HG02852 (cell line): ENCODE measurements at regions not wholly inside any gene's neighbourhood (a gene's known extent, or its start where the extent isn't known, plus 50 kb on each side); places are given as distances from the start of the nearest gene placed in this dataset.
"Not testable (repeated sequence)": the region's sequence is repeated elsewhere in the genome, so short reads cannot be mapped to it uniquely, and the experiment has no call there.

ENCODE experiments used
- ATAC-seq: cut with Tn5 transposase; IDR thresholded peaks from one replicate; pipeline ENCODE4 v1.9.1; 2021; ENCODE audit warnings: mild to moderate bottlenecking, moderate library complexity; ENCODE audit not compliant: unreplicated experiment

DNA sequence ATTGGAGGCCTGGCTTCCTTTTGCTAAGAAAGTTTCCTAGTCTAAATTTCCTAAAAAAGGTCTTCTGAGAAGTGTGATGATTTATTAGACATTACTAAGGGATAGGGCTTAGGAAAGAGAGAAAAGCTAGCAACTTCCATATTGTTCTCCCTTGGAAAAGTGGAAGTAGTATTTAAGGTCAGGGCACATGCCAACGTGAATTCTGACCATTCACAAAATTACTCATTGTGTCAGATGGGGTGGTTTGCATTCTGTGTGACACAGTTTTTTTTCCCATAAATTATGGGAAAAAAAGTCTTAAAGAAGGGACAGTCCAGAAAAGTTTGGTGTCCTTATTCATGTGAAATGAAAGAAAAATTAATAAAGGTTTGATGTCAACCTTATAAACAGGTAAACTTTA is 110.0 kb upstream of the ARRDC3 start:
- ATAC-seq, result no peak

DNA sequence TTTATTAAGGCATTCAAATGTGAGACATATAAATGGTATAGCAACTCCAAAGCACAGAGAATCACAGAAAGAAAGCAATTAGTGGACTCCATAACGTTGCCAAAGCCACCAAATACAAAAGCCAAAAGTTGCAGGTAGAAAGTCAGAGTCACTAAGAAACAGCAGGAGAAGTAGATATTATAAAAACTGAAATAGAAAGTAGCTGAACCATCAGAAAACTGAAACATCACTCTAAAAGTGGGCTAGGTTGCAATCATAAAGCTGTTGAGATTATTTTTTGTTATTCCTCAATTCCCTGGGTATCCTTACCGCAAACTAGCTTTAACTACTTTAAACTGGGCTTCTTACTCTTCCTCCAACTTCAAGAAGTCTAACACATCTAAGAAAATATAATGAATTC is 108.1 kb upstream of the ARRDC3 start:
- ATAC-seq, result no peak

DNA sequence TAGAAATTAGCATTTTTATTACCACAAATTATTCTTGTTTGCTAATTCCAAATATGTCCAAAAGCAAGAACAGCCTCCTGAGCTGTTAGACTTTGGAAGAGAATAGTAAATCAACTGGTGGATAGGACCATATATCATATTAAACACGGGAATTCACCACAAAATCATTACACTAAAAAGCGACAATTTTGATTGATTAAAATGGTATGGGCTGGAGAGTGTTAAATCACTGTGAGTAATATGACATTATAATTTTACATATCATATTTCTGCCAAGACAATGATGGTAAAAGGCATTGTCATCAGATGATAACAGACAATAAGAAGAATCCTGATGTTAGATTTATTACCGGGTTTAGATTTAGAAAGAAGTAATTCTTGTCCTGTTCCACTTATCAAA is 107.2 kb upstream of the ARRDC3 start:
- ATAC-seq, result no peak

- no peak for ATAC-seq
Measured at GRCh38 chr5:91487420-91487819, 104.3 kb upstream of the ARRDC3 start.

GRCh38 chr5:91486638-91487037 is 103.5 kb upstream of the ARRDC3 start:
- ATAC-seq, result no peak

DNA sequence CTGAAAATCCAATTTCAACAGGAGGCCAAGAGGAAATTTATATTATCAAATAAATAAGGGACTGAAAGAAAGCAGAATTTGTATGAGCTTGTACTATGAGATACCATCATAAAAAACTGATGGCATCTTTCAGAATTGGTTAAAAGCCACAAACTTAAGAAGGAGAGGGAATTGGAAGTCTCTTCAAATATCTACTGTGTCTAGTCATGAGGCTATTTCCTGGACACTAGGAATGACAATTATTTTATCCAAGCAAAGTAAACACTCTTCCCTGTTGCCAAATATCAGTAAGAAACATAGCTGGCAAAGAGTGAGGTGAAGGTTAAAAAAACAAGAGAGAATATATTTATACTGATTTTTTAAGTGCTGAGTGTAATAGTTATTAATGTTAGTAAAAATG is 101.5 kb upstream of the ARRDC3 start:
- no peak for ATAC-seq

- not testable (repeated sequence) for ATAC-seq
Measured at GRCh38 chr5:91479376-91479775, 96.3 kb upstream of the ARRDC3 start.

DNA sequence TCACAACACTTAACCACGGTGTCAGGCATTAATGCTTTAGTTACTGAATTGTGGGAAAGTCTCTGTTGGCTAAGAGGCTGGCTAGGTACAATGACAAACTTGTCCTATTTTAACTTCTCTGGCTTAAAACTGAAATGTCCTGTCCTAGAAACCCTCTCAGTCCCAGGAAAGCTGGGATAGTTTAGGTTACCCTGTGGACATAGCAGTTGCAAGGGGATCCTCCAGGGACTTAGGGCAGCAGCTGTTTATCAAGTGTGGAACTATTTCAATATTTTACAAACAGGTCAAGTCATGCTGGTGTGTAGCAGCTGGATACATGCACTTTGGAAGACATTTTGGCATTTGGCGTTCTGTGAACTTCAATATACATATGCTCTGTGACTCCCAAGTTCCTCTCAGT is 95.0 kb upstream of the ARRDC3 start:
- no peak for ATAC-seq

GRCh38 chr5:91477408-91477807 is 94.3 kb upstream of the ARRDC3 start:
- ATAC-seq, result no peak

DNA sequence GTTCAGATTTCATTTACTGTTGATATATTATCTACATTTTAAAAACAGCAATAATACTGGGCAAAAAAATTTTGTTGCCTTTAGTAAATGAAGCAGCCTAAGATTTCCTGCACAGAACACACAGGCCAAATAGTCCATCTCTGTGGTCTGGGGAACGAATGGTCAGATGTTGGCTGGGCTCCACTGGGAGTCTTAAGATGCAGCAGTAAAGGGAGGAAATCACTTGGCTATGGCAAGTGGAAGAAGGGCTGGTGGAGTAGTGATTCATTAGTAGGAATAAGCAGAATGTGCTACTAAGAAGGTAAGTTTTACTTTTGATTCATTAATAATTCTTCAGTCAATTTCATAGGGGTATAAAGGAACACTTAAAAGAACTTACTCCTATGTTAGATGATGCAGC is 91.1 kb upstream of the ARRDC3 start:
- no peak for ATAC-seq

DNA sequence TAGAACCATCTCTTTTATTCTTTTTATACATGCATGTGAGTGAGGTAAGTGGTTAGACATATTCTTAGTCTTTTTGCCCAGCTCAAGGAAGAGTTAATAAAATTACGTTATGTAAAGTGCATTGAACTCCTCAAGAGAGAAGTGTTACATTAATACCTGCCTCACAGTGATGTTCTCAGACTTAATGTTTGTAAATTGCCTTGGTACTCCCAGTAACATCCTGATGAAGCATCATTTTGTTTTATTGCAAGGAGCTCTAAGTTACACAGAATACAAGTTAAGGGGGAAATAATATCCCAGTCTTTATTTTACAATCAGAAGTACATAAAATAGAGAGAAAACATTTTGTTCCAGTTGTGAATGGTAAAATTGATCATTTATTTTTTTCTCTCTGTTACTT is 89.5 kb upstream of the ARRDC3 start:
- ATAC-seq, result no peak

GRCh38 chr5:91469517-91470165 is 86.5 kb upstream of the ARRDC3 start:
- no peak for ATAC-seq

DNA sequence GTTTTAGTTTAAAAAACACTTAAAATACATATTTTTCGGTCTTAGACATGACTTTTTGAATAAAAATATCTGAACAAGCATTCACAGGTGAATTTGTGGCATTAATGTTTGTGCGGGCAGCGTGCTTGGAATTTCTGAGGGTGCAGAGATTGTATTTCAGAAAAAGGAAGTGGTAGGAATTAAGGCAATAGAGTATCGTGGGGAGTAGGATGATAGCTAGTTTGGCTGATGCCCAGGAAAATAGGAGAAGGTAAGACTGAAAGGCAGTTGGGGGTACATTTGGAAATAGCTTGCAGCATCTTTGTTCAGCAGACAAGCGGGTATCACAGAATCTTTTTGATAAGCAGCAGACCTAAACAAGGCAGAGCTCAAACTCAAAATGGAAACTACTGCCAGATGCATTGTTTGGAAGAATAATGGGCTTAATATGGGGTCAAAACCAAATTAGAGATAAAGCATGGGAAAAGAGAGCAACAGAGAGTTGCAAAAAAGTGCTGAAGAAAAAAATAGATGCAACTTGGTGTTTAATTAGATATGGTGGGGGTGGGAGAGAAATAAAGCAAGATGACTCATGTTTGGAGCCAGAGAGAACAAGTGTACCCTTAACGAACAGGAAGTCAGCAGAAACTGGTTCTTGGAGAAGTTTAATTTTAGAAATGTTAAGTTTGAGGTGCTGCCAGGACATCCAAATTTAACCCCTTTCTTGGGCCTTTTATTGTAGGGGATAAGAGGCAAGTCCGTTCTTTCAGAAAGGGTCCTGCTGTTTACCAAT is 85.7 kb upstream of the ARRDC3 start:
- no peak for ATAC-seq

DNA sequence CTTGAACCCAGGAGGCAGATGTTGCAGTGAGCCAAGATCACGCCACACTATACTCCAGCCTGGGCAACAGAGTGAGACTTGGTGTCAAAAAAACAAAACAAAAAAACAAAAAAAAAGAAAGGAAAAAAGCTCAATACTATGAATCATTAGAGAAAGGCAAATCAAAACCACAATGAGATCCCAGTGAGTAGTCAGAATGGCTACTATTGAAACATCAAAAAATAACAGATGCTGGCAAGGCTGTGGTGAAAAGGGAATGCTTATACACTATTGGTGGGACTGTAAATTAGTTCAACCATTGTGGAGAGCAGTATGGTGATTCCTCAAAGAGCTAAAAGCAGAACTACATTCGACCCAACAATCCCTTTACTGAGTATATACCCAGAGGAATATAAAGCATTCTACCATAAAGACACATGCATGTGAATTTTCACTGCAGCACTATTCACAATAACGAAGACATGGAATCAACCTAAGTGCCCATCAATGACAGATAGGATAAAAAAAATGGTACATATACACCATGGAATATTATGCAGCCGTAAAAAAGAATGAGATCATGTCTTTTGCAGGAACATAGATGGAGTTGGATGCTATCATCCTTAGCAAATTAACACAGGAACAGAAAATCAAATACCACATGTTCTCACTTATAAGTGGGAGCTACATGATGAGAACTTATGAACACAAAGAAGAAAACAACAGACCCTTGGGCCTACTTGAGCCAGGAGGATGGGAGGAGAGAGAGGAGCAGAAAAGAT is 81.9 kb upstream of the ARRDC3 start:
- ATAC-seq, result no peak

GRCh38 chr5:91457681-91458058 is 74.6 kb upstream of the ARRDC3 start:
- no peak for ATAC-seq

- no peak for ATAC-seq
Measured at GRCh38 chr5:91456928-91457680, 74.0 kb upstream of the ARRDC3 start.

GRCh38 chr5:91449083-91449482 is 66.0 kb upstream of the ARRDC3 start:
- ATAC-seq, result no peak

GRCh38 chr5:91448079-91448478 is 65.0 kb upstream of the ARRDC3 start:
- not testable (repeated sequence) for ATAC-seq

DNA sequence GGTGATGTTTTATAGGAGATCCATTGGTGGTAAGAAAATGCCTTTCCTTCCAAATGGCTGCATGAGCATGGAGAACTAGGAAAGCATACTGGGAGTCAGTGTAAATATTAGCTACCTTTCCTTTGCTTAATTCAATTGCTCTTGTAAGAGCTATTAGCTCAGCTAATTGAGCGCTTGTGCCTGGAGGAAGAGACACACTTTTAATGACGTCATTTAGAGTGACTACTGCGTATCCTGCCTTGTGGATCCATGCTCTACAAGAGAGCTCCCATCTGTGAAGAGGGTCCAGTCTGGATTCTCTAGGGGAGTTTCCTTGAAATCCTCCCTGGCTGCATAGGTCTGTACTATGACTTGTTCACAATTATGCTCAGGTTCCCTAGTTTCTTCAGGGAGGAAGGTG is 63.8 kb upstream of the ARRDC3 start:
- not testable (repeated sequence) for ATAC-seq

GRCh38 chr5:91443761-91444467 is 60.8 kb upstream of the ARRDC3 start:
- ATAC-seq, result no peak

GRCh38 chr5:91443023-91443422 is 59.9 kb upstream of the ARRDC3 start:
- ATAC-seq, result no peak
